Activated B cell treated with CpG ODN at 0.5 μM for 24 hours (primary cell): ENCODE measurements at regions not wholly inside any gene's neighbourhood (a gene's known extent, or its start where the extent isn't known, plus 50 kb on each side); places are given as distances from the start of the nearest gene placed in this dataset.

Source experiments
- ATAC-seq: fragments of 200-7000 bp; cut with Tn5 transposase; one replicate; pipeline ENCODE4 v1.10.0; 2021; ENCODE audit warnings: low read depth, mild to moderate bottlenecking, moderate library complexity
- CTCF ChIA-PET: fragments of 350-600 bp; sonication (Branson Sonifier 250); formaldehyde crosslinking; loops from one replicate; lab custom pipeline; 2021; ENCODE audit warnings: antibody characterized with exemption; lab: Charles Lee
- POLR2A ChIA-PET: fragments of 350-600 bp; sonication (Branson Sonifier 250); formaldehyde crosslinking; loops from one replicate; lab custom pipeline; 2021; ENCODE audit warnings: antibody characterized with exemption; lab: Charles Lee
- DNase-seq: peaks from one replicate; pipeline ENCODE4 v3.0.0; 2022
- H3K27ac Mint-ChIP-seq: one replicate; pipeline ENCODE4 v1.8.0; 2020; ENCODE audit warnings: mixed read lengths
- H3K27me3 Mint-ChIP-seq: one replicate; pipeline ENCODE4 v1.8.0; 2021; ENCODE audit warnings: mixed read lengths
- H3K36me3 Mint-ChIP-seq: one replicate; pipeline ENCODE4 v1.8.0; 2021; ENCODE audit warnings: low read depth, mixed read lengths
- H3K4me1 Mint-ChIP-seq: one replicate; pipeline ENCODE4 v1.8.0; 2021; ENCODE audit warnings: mixed read lengths
- H3K4me3 Mint-ChIP-seq: one replicate; pipeline ENCODE4 v1.8.0; 2020; ENCODE audit warnings: mild to moderate bottlenecking, mixed read lengths
- H3K9me3 Mint-ChIP-seq: one replicate; pipeline ENCODE4 v1.8.0; 2020; ENCODE audit warnings: mixed read lengths
- CTCF ChIP-seq: fragments of 200-600 bp; IDR thresholded peaks from one replicate; pipeline ENCODE4 v1.8.0; 2022; ENCODE audit warnings: antibody characterized with exemption, mild to moderate bottlenecking
- intact Hi-C: fragments of 100-400 bp; cut with micrococcal nuclease; formaldehyde crosslinking; loops from one replicate; pipeline ENCODE4 v1.15.1; 2024

- Mint-ChIP-seq H3K27ac (no peak overlapping the region), H3K36me3 (no peaks in the 10 kb centered on the region), H3K4me3 (no peak overlapping the region), H3K27me3 (no peaks in the 10 kb centered on the region), H3K9me3 (peaks cover 3% of the 10 kb centered on the region), H3K4me1 (no peaks in the 10 kb centered on the region)
- ChIA-PET POLR2A (interaction anchor here (0.7 kb wide), 1 partner anchor 1236 kb away, joined by 3 read pairs; no protein-coding TSS in a partner anchor), CTCF (no interaction called here)
- DNase-seq (no peak), ATAC-seq (no peak)
- intact Hi-C loops: no loop called here
- TF ChIP-seq CTCF: no peak
These were observed 626.7 kb downstream of the CCDC171 start for GRCh38 chr9:16179566-16179965.

- no peaks in the 10 kb centered on the region for H3K4me1 Mint-ChIP-seq
- no peak overlapping the region for H3K4me3 Mint-ChIP-seq
- H3K9me3 Mint-ChIP-seq: peaks cover 3% of the 10 kb centered on the region
- CTCF ChIA-PET: no interaction called here
- no peaks in the 10 kb centered on the region for H3K36me3 Mint-ChIP-seq
- H3K27ac Mint-ChIP-seq: no peak overlapping the region
- no peaks in the 10 kb centered on the region for H3K27me3 Mint-ChIP-seq
- ATAC-seq (no peak), DNase-seq (no peak)
- no peak for TF ChIP-seq CTCF
- POLR2A ChIA-PET: no interaction called here
- intact Hi-C loops: no loop called here
These were observed 627.2 kb downstream of the CCDC171 start for GRCh38 chr9:16180091-16180490.

- H3K4me3 Mint-ChIP-seq: no peak overlapping the region
- intact Hi-C loops: no loop called here
- peaks cover 3% of the 10 kb centered on the region for H3K9me3 Mint-ChIP-seq
- no peaks in the 10 kb centered on the region for H3K27me3 Mint-ChIP-seq
- DNase-seq: no peak
- H3K36me3 Mint-ChIP-seq: no peaks in the 10 kb centered on the region
- no peak overlapping the region for H3K27ac Mint-ChIP-seq
- ATAC-seq: no peak
- no peak for TF ChIP-seq CTCF
- H3K4me1 Mint-ChIP-seq: no peaks in the 10 kb centered on the region
- ChIA-PET POLR2A (no interaction called here), CTCF (no interaction called here)
These were observed 627.7 kb downstream of the CCDC171 start for GRCh38 chr9:16180546-16180945.

- intact Hi-C loops: no loop called here
- CTCF ChIA-PET: no interaction called here
- DNase-seq (no peak), ATAC-seq (no peak)
- no peaks in the 10 kb centered on the region for H3K27me3 Mint-ChIP-seq
- H3K4me3 Mint-ChIP-seq: no peak overlapping the region
- peaks cover 3% of the 10 kb centered on the region for H3K9me3 Mint-ChIP-seq
- POLR2A ChIA-PET: no interaction called here
- no peak overlapping the region for H3K27ac Mint-ChIP-seq
- H3K4me1 Mint-ChIP-seq: no peaks in the 10 kb centered on the region
- H3K36me3 Mint-ChIP-seq: no peaks in the 10 kb centered on the region
- no peak for TF ChIP-seq CTCF
These were observed 628.7 kb downstream of the CCDC171 start for GRCh38 chr9:16181539-16181938.

- H3K4me3 Mint-ChIP-seq: no peak overlapping the region
- ATAC-seq: no peak
- no peaks in the 10 kb centered on the region for H3K36me3 Mint-ChIP-seq
- H3K27me3 Mint-ChIP-seq: no peaks in the 10 kb centered on the region
- ChIA-PET POLR2A (no interaction called here), CTCF (no interaction called here)
- no peaks in the 10 kb centered on the region for H3K4me1 Mint-ChIP-seq
- no peak for TF ChIP-seq CTCF
- H3K27ac Mint-ChIP-seq: no peak overlapping the region
- H3K9me3 Mint-ChIP-seq: peaks cover 3% of the 10 kb centered on the region
- intact Hi-C loops: no loop called here
- DNase-seq: no peak
These were observed 629.9 kb downstream of the CCDC171 start for GRCh38 chr9:16182784-16183183.
